NB4 (cell line): ENCODE measurements at regions not wholly inside any gene's neighbourhood (a gene's known extent, or its start where the extent isn't known, plus 50 kb on each side); places are given as distances from the start of the nearest gene placed in this dataset.
"Not testable (repeated sequence)": the region's sequence is repeated elsewhere in the genome, so short reads cannot be mapped to it uniquely, and the experiment has no call there.

Experiments
- DNase-seq: peaks from one replicate; pipeline ENCODE4 v3.0.0; 2010; ENCODE audit warnings: low read depth
- H3K4me3 ChIP-seq: one replicate; pipeline ENCODE4 v1.5.1; 2011; ENCODE audit warnings: mild to moderate bottlenecking, low read depth, low read length, moderate library complexity
- CTCF ChIP-seq: IDR thresholded peaks from one replicate; pipeline ENCODE4 v1.5.1; 2012; ENCODE audit warnings: low read depth, low read length
- MAX ChIP-seq: IDR thresholded peaks from 2 replicates; pipeline ENCODE4 v1.6.1; 2011; ENCODE audit warnings: low read depth, low read length
- MYC ChIP-seq: IDR thresholded peaks from 2 replicates; pipeline ENCODE4 v1.6.1; 2011; ENCODE audit warnings: low read depth, low read length
- POLR2A ChIP-seq: IDR thresholded peaks from 2 replicates; pipeline ENCODE4 v1.6.1; 2011; ENCODE audit warnings: mild to moderate bottlenecking; ENCODE audit not compliant: insufficient read length; ENCODE audit errors: extremely low read depth

- TF ChIP-seq POLR2A, result no peak
- no peak for TF ChIP-seq MYC
- no peak for TF ChIP-seq CTCF
- TF ChIP-seq MAX, result no peak
- H3K4me3 ChIP-seq, result no peak overlapping the region
- DNase-seq, result no peak
Observed at GRCh38 chr4:64899563-64899962, 490.3 kb upstream of the TECRL start.

DNA sequence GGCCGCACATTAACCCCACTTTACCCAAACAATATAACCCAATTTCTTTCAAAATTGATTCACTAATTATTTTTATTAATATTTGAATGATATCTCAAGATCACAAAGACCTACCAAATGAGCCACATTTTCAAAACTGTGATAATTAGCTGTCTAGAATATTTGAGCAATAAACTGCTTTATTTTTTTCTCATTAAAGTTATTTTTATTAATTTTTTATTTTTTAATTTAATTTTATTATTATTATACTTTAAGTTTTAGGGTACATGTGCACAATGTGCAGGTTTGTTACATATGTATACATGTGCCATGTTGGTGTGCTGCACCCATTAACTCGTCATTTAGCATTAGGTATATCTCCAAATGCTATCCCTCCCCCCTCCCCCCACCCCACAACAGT lies 489.8 kb upstream of the TECRL start:
- DNase-seq, H3K4me3 ChIP-seq: not testable (repeated sequence)

GRCh38 chr4:64897683-64898082 lies 488.4 kb upstream of the TECRL start:
- TF ChIP-seq POLR2A (no peak), MYC (no peak), CTCF (no peak), MAX (no peak)
- no peak for DNase-seq
- no peak overlapping the region for H3K4me3 ChIP-seq

DNA sequence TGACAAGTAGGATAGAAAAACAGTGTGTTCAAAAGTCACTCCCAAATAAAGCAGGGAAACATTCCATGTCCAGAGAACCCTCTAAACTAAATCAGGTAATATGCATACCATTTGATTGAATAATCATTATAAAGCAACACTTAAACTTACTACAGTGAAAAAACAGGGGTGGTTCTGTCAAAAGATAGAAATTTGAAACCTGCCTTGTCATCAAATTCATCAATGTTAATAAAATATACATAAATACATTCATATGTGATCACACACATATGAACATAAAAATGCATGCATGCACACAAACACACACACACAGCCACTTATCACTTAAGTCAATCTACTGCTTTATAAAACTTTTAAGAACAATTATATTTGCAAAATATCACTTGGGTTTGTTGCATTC lies 485.8 kb upstream of the TECRL start:
- DNase-seq, result no peak
- no peak overlapping the region for H3K4me3 ChIP-seq
- no peak for TF ChIP-seq POLR2A
- no peak for TF ChIP-seq MAX
- no peak for TF ChIP-seq CTCF
- no peak for TF ChIP-seq MYC

GRCh38 chr4:64893205-64893604 lies 484.0 kb upstream of the TECRL start:
- DNase-seq, result no peak
- TF ChIP-seq MYC (no peak), CTCF (no peak), MAX (no peak), POLR2A (no peak)
- no peak overlapping the region for H3K4me3 ChIP-seq

- TF ChIP-seq MAX (no peak), CTCF (no peak), MYC (no peak), POLR2A (no peak)
- no peak for DNase-seq
- H3K4me3 ChIP-seq, result no peak overlapping the region
Observed at GRCh38 chr4:64889906-64890610, 480.8 kb upstream of the TECRL start.
